HepG2 (cell line): ENCODE measurements at regions not wholly inside any gene's neighbourhood (a gene's known extent, or its start where the extent isn't known, plus 50 kb on each side); places are given as distances from the start of the nearest gene placed in this dataset.

Experiments
- AGO2 ChIP-seq: fragments of 200-400 bp; formaldehyde crosslinking; optimal IDR thresholded peaks from 2 replicates; pipeline ENCODE3; 2017; ENCODE audit warnings: mild to moderate bottlenecking, low read depth, low read length, moderate library complexity
- GPN1 ChIP-seq: sonication (generic); formaldehyde crosslinking; IDR thresholded peaks from 2 replicates; pipeline ENCODE4 v1.5.1; 2020; ENCODE audit warnings: missing genetic modification reagents, borderline replicate concordance
- KLF9 ChIP-seq: IDR thresholded peaks from 2 replicates; pipeline ENCODE4 v1.6.1; 2016; ENCODE audit warnings: low read depth
- MBD4 ChIP-seq: IDR thresholded peaks from 2 replicates; pipeline ENCODE4 v1.6.1; 2012; ENCODE audit warnings: low read length, inconsistent platforms, borderline replicate concordance
- MLXIP ChIP-seq: sonication (generic); formaldehyde crosslinking; IDR thresholded peaks from 2 replicates; pipeline ENCODE4 v1.9.0; 2021; ENCODE audit warnings: missing genetic modification reagents, borderline replicate concordance
- MNT ChIP-seq: fragments of 450-650 bp; IDR thresholded peaks from 2 replicates; pipeline ENCODE4 v1.6.1; 2016
- PAWR ChIP-seq: sonication (generic); formaldehyde crosslinking; IDR thresholded peaks from 2 replicates; pipeline ENCODE4 v1.4.0; 2020; ENCODE audit warnings: missing genetic modification reagents, mild to moderate bottlenecking, borderline replicate concordance
- RFXANK ChIP-seq: IDR thresholded peaks from 2 replicates; pipeline ENCODE4 v1.6.1; 2016
- THYN1 ChIP-seq: sonication (generic); formaldehyde crosslinking; IDR thresholded peaks from 2 replicates; pipeline ENCODE4 v1.8.1; 2023; ENCODE audit warnings: low read depth, mild to moderate bottlenecking, moderate library complexity, missing genetic modification reagents, borderline replicate concordance
- ZNF253 ChIP-seq: sonication (generic); formaldehyde crosslinking; IDR thresholded peaks from 2 replicates; pipeline ENCODE4 v1.8.0; 2022; ENCODE audit warnings: mild to moderate bottlenecking, missing genetic modification reagents, borderline replicate concordance
- ZNF724P ChIP-seq: sonication (generic); formaldehyde crosslinking; IDR thresholded peaks from 2 replicates; pipeline ENCODE4 v1.8.0; 2022; ENCODE audit warnings: missing genetic modification reagents, borderline replicate concordance
- ZNF800 ChIP-seq: sonication (generic); formaldehyde crosslinking; IDR thresholded peaks from 2 replicates; pipeline ENCODE4 v1.4.0; 2020; ENCODE audit warnings: missing genetic modification reagents
- TF ChIP-seq, protein P1 (sequence below): sonication (generic); formaldehyde crosslinking; IDR thresholded peaks from 2 replicates; pipeline ENCODE4 v1.5.0; 2020; ENCODE audit warnings: missing genetic modification reagents, mild to moderate bottlenecking, borderline replicate concordance
- TF ChIP-seq, protein P2 (sequence below): sonication (generic); formaldehyde crosslinking; IDR thresholded peaks from 2 replicates; pipeline ENCODE4 v1.8.0; 2022; ENCODE audit warnings: missing genetic modification reagents, mild to moderate bottlenecking, inconsistent platforms, borderline replicate concordance
- TF ChIP-seq, protein P3 (sequence below): sonication (generic); formaldehyde crosslinking; IDR thresholded peaks from 2 replicates; pipeline ENCODE4 v1.9.0; 2021; ENCODE audit warnings: missing genetic modification reagents, borderline replicate concordance
- TF ChIP-seq, protein P4 (sequence below): IDR thresholded peaks from 2 replicates; pipeline ENCODE4 v1.6.1; 2012; ENCODE audit warnings: inconsistent platforms

- TF ChIP-seq MNT (no peak), KLF9 (CRISPR knock-in tag) (no peak), PAWR (CRISPR knock-in tag) (no peak), ZNF724P (CRISPR knock-in tag) (no peak), ZNF800 (CRISPR knock-in tag) (peak; percentile 50; the same call in 1 of the 2 replicates), GPN1 (CRISPR knock-in tag) (no peak), ZNF253 (CRISPR knock-in tag) (no peak), RFXANK (CRISPR knock-in tag) (no peak), THYN1 (CRISPR knock-in tag) (no peak), MBD4 (no peak), AGO2 (no peak), MLXIP (CRISPR knock-in tag) (no peak)
- TF ChIP-seq, protein P1, sequence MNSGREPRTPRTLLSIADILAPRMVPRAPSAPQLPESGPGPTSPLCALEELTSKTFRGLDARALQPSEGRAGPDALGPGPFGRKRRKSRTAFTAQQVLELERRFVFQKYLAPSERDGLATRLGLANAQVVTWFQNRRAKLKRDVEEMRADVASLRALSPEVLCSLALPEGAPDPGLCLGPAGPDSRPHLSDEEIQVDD (CRISPR knock-in tag), result no peak
- TF ChIP-seq, protein P2, sequence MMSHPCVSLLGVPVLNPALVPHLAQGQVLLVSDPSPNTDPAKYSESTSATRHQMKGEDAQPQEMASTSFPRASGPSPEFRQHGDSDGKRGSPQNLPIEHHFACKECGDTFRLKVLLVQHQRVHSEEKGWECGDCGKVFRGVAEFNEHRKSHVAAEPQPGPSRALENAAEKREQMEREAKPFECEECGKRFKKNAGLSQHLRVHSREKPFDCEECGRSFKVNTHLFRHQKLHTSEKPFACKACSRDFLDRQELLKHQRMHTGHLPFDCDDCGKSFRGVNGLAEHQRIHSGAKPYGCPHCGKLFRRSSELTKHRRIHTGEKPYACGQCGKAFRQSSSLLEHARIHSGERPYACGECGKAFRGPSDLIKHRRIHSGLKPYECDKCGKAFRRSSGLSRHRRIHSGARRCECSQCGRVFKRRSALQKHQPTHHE (CRISPR knock-in tag), result no peak
- TF ChIP-seq, protein P3, sequence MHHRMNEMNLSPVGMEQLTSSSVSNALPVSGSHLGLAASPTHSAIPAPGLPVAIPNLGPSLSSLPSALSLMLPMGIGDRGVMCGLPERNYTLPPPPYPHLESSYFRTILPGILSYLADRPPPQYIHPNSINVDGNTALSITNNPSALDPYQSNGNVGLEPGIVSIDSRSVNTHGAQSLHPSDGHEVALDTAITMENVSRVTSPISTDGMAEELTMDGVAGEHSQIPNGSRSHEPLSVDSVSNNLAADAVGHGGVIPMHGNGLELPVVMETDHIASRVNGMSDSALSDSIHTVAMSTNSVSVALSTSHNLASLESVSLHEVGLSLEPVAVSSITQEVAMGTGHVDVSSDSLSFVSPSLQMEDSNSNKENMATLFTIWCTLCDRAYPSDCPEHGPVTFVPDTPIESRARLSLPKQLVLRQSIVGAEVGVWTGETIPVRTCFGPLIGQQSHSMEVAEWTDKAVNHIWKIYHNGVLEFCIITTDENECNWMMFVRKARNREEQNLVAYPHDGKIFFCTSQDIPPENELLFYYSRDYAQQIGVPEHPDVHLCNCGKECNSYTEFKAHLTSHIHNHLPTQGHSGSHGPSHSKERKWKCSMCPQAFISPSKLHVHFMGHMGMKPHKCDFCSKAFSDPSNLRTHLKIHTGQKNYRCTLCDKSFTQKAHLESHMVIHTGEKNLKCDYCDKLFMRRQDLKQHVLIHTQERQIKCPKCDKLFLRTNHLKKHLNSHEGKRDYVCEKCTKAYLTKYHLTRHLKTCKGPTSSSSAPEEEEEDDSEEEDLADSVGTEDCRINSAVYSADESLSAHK (CRISPR knock-in tag), result no peak
- TF ChIP-seq, protein P4, sequence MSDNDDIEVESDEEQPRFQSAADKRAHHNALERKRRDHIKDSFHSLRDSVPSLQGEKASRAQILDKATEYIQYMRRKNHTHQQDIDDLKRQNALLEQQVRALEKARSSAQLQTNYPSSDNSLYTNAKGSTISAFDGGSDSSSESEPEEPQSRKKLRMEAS, result no peak
Observed at GRCh38 chr1:47709019-47709871, 271.4 kb downstream of the FOXD2 start (continued).
